Central memory CD8-positive, alpha-beta T cell (primary cell): ENCODE measurements at regions not wholly inside any gene's neighbourhood (a gene's known extent, or its start where the extent isn't known, plus 50 kb on each side); places are given as distances from the start of the nearest gene placed in this dataset.
"Not testable (repeated sequence)": the region's sequence is repeated elsewhere in the genome, so short reads cannot be mapped to it uniquely, and the experiment has no call there.

Experiments
- ATAC-seq: fragments of 150-1000 bp; cut with Tn5 transposase; replicated peaks from 2 replicates; pipeline ENCODE4 v1.10.0; 2022; ENCODE audit warnings: mild to moderate bottlenecking, moderate FRiP score, moderate number of reproducible peaks; ENCODE audit not compliant: poor library complexity, severe bottlenecking; ENCODE audit errors: extremely low read depth
- DNase-seq, 2 donors: peaks; one replicate each; pipeline ENCODE4 v3.0.0; 2021; ENCODE audit warnings: low spot score in 2 of 2
- H3K27ac Mint-ChIP-seq: one replicate; pipeline ENCODE4 v1.8.0; 2022; ENCODE audit warnings: low read depth, mild to moderate bottlenecking, moderate library complexity, mixed read lengths
- H3K27me3 Mint-ChIP-seq: one replicate; pipeline ENCODE4 v1.8.0; 2022; ENCODE audit warnings: mixed read lengths
- H3K36me3 Mint-ChIP-seq: one replicate; pipeline ENCODE4 v1.8.0; 2022; ENCODE audit warnings: mild to moderate bottlenecking, moderate library complexity, mixed read lengths; ENCODE audit not compliant: insufficient read depth
- H3K4me1 Mint-ChIP-seq: one replicate; pipeline ENCODE4 v1.8.0; 2022; ENCODE audit warnings: mixed read lengths
- H3K4me3 Mint-ChIP-seq: one replicate; pipeline ENCODE4 v1.8.0; 2022; ENCODE audit warnings: mild to moderate bottlenecking, moderate library complexity, mixed read lengths
- H3K9me3 Mint-ChIP-seq: one replicate; pipeline ENCODE4 v1.8.0; 2022; ENCODE audit warnings: mixed read lengths

DNA sequence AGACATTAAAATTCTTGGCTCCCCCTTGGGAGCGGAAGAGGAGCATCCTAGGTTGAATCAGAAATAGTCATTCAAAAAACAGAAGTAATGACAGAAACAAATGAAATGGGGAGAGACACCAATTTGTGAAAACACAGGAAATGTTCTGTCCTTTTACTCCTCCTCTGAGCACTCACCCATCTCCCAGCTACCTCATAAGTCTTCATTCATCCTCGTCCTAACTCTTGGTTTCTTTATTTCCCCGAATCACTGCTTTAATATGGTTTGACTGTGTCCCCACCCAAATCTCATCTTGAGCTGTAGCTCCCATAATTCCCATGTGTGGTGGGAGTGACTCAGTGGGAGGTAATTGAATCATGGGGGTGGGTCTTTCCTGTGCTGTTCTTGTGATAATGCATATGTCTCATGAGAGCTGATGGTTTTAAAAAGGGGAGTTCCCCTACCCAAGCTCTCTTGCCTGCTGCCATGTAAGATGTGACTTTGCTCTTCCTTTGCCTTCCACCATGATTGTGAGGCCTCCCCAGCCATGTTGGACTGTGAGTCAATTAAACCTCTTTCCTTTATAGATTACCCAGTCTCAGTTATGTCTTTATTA lies 579.7 kb upstream of the CBLB start:
- H3K9me3 Mint-ChIP-seq = peaks cover 11% of the 10 kb centered on the region
- H3K27me3 Mint-ChIP-seq, DNase-seq, H3K36me3 Mint-ChIP-seq, H3K4me3 Mint-ChIP-seq, ATAC-seq, H3K27ac Mint-ChIP-seq, H3K4me1 Mint-ChIP-seq: not testable (repeated sequence)

DNA sequence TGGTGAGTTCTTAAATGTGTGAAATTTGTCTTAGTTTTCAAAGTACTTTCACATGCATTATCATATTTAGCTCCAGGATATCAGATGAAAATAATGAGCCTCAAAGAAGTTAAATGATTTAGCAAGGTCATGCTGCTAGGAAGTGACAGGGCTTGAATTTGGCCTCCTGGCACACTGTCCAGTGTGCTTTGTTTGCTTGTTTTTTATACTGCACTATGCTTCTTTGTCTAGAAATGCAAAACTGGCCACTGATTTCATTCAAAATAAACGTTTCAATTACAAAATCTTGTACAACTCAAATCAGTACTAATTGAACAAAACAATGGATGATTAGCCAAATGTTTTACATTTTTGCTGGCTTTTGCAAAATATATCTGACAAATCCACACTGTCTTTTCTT lies 583.3 kb upstream of the CBLB start:
- Mint-ChIP-seq H3K27ac (no peak overlapping the region), H3K9me3 (peaks cover 11% of the 10 kb centered on the region)

DNA sequence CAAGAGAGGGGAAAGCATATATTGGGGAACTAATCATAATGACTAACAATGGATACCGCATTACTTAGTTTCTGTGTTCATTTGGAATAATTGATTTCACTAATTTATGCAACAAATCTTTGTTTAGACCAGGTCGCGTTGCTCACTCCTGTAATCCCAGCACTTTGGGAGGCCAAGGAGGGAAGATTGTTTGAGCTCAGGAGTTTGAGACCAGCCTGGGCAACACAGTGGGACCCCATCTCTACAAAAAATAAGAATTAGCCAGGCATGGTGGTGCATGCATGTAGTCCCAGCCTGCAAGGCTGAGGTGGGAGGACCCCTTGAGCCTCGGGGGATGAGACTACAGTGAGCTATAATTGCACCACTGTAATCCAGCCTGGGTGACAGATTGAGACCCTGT lies 585.7 kb upstream of the CBLB start:
- Mint-ChIP-seq H3K36me3 (no peaks in the 10 kb centered on the region), H3K4me3 (no peak overlapping the region), H3K27ac (no peak overlapping the region), H3K27me3 (no peaks in the 10 kb centered on the region), H3K4me1 (peaks cover 18% of the 10 kb centered on the region), H3K9me3 (no peaks in the 10 kb centered on the region)
- DNase-seq (no peak), ATAC-seq (no peak)

More for the DNA sequence above, 583.3 kb upstream of the CBLB start:
- Mint-ChIP-seq H3K4me3 (no peak overlapping the region), H3K36me3 (no peaks in the 10 kb centered on the region), H3K27me3 (no peaks in the 10 kb centered on the region), H3K4me1 (peaks cover 5% of the 10 kb centered on the region)
- ATAC-seq = no peak
- DNase-seq = no peak

DNA sequence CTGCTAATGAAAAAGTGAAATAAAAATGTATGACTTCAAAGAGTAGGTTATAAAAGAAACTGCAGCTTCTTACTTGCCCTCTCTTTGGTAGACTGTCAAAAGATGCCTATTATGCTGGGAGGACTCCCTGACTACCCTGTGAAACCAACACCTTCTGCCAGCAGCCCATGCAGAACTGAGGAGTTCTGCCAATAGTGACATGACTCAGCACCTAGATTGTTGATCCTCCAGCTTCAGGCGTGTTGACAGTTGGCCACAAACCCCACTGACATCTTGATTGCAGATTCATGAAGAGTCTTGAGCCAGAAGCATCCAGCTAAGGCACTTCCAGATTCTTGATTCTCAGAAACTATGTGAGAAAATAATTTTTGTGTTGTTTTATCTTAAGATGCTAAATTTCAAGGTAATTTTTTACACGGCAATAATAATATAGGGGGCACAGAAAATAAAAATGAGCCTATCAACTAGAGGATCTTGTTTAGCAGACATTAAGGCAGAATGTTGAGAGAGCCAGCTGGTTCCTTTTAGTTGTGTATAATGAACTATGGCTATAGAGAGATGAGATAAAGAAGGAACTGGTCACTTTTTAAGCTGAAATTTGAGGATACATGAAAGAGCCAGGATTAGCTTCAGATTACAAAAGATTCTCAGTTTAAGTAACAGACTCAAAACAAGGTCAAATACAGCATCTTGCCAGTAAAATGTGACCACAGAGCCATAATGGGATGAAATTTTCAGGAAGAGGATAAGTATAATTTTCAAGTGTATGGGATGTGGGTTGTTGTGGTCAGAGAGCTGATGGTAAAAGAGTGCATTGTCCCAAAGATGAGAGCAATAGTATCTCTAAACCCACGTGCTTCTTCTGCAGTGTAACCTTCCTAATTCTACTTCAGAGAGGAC lies 588.7 kb upstream of the CBLB start:
- H3K4me3 Mint-ChIP-seq = no peak overlapping the region
- peaks cover 18% of the 10 kb centered on the region for H3K4me1 Mint-ChIP-seq
- H3K27me3 Mint-ChIP-seq = no peaks in the 10 kb centered on the region
- no peak overlapping the region for H3K27ac Mint-ChIP-seq
- DNase-seq = no peak
- ATAC-seq = no peak
- no peaks in the 10 kb centered on the region for H3K9me3 Mint-ChIP-seq
- H3K36me3 Mint-ChIP-seq = no peaks in the 10 kb centered on the region

DNA sequence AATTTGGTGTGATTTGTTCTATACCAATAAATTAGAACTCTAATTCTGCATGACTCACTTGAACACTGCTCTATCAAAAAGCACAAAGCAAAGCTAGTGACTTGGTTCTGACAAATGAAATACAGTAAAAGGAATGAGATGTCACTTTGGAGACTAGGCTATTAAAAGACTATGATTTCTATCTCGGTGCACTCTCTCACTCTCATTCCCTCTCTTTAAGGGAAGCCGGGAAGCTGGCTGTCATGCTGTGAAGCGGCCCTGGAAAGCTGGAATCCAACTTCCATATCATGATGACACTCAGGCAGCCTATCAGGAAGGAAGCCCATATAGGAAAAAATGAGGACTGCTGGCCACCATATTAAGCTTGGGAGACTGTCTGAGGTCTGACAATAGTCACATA lies 590.1 kb upstream of the CBLB start:
- ATAC-seq (no peak), DNase-seq (no peak)
- Mint-ChIP-seq H3K27me3 (no peaks in the 10 kb centered on the region), H3K36me3 (no peaks in the 10 kb centered on the region), H3K4me1 (peaks cover 18% of the 10 kb centered on the region), H3K9me3 (no peaks in the 10 kb centered on the region), H3K4me3 (no peak overlapping the region), H3K27ac (no peak overlapping the region)

DNA sequence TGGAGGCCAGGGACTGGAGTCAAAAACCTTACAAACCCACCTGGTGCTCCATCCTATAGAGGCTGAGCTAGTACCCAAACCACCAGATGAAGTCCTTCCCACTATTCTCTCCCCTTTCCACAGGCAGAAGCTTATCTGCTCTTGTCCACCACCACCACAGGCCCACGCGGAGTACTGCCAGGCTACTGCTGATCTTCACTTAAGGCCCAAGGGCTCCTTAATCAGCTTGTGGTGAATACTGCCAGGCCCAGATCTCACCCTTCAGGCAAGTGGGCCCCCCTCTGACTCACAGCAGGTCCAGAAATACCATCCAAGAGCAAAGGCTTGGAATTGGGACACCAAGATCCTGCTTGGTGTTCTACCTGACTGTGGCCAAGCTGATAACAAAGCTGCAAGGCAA lies 598.1 kb upstream of the CBLB start:
- Mint-ChIP-seq H3K4me1 (no peaks in the 10 kb centered on the region), H3K4me3 (no peak overlapping the region), H3K9me3 (no peaks in the 10 kb centered on the region), H3K27me3 (no peaks in the 10 kb centered on the region), H3K27ac (no peak overlapping the region), H3K36me3 (no peaks in the 10 kb centered on the region)
- DNase-seq (no peak), ATAC-seq (no peak)

DNA sequence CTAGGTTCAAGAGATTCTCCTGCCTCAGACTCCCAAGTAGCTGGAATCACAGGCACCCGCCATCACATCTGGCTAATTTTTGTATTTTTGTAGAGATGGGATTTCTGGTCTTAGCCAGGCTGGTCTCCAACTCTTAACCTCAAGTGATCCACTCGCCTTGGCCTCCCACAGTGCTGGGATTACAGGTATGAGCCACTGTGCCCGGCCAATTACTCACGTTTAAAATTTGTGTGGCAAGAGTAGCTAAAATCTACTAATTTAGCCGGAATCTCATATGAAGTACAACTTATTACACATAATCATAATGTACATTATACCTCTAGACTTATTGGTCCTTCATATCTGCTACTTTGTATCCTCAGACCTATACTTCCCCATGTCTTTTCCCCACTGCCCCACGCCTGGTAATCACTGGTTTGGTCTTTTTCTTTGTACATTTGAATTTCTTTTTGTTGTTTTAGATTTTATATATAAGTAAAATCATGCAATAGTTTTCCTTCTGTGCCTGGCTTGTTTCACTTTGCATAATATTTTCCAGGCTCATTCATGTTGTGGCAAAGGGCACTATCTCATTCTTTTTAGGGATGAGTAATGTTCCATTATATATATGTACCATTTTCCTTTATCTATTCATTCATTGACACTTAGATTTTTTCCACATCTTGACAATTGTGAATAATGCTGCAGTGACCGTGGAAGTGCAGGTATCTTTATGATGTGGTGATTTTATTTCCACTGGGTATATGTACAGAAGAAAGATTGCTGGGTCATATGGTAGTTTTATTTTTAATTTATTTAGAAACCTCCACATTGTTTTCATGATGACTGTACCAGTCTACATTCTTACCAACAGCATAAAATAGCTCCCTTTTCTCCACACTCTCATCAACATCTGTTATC lies 605.0 kb upstream of the CBLB start:
- Mint-ChIP-seq H3K27ac (no peak overlapping the region), H3K4me1 (no peaks in the 10 kb centered on the region), H3K4me3 (no peak overlapping the region), H3K36me3 (no peaks in the 10 kb centered on the region), H3K9me3 (no peaks in the 10 kb centered on the region), H3K27me3 (no peaks in the 10 kb centered on the region)
- DNase-seq (no peak), ATAC-seq (no peak)

DNA sequence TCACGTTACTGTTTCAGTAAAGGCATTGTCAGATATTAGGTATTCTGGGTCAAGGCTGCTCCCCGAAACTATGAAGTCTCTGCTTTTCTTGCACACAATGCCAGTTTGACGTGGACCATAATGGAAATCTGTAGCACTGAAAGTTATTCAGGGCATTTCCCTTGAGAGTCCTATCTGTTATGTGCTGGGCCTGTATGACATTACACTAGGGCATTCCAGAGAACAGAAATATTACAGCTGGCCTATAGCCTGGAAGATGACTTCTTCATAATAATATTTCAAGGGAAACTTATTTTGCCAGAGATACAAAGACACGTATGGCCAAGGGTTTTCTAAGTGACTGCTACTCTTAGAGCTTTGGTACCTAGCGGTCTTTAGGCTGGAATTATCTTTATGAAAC lies 613.6 kb upstream of the CBLB start:
- Mint-ChIP-seq H3K27me3 (no peaks in the 10 kb centered on the region), H3K36me3 (no peaks in the 10 kb centered on the region), H3K27ac (no peak overlapping the region), H3K9me3 (peaks cover 10% of the 10 kb centered on the region), H3K4me1 (no peaks in the 10 kb centered on the region), H3K4me3 (no peak overlapping the region)
- no peak for DNase-seq
- ATAC-seq = no peak

DNA sequence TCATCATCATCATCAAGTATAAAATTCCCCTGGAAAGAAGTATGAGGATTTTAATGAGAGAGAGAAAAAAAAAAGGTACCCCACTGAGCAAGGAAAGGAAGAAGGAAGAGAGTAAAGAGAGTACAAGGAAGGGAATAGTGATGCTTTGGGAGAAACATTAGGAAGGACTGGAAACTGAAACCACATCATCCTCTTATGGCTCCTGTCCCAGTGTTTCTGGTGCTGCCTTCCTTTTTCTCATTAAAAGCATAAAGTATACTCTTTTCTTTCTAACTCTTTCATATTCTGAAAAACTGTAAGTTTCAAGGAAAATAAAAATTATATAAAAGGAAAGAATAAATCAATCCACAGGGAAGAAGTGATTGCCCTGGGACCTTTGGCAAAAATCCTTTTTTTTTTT lies 616.4 kb upstream of the CBLB start:
- H3K27me3 Mint-ChIP-seq = no peaks in the 10 kb centered on the region

DNA sequence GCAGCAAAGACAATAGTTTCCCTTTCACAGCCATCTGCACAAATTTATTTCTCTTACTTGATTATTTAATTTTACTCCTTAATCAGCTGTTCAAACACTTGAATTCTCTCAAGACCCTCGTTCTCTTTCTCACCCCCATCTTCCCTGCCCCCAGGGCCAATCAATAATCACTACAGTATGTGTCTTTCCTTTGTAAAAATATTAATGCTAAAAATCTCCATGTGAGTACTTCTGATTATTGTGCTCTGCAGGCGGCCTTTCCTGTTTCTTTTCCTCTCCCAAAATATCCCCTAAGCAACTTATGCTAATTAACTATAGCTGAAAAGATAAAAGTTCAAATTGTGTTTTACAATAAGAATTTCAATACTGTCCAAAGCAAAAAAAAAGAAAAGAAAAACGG lies 617.0 kb upstream of the CBLB start:
- Mint-ChIP-seq H3K4me1 (no peaks in the 10 kb centered on the region), H3K27ac (no peak overlapping the region), H3K27me3 (no peaks in the 10 kb centered on the region), H3K4me3 (no peak overlapping the region), H3K36me3 (no peaks in the 10 kb centered on the region), H3K9me3 (no peaks in the 10 kb centered on the region)
- no peak for ATAC-seq
- DNase-seq = no peak

More for the DNA sequence above, 616.4 kb upstream of the CBLB start:
- H3K27ac Mint-ChIP-seq = no peak overlapping the region
- H3K4me1 Mint-ChIP-seq = no peaks in the 10 kb centered on the region
- no peaks in the 10 kb centered on the region for H3K9me3 Mint-ChIP-seq
- no peak overlapping the region for H3K4me3 Mint-ChIP-seq
- no peak for ATAC-seq
- DNase-seq = no peak
- H3K36me3 Mint-ChIP-seq = no peaks in the 10 kb centered on the region

DNA sequence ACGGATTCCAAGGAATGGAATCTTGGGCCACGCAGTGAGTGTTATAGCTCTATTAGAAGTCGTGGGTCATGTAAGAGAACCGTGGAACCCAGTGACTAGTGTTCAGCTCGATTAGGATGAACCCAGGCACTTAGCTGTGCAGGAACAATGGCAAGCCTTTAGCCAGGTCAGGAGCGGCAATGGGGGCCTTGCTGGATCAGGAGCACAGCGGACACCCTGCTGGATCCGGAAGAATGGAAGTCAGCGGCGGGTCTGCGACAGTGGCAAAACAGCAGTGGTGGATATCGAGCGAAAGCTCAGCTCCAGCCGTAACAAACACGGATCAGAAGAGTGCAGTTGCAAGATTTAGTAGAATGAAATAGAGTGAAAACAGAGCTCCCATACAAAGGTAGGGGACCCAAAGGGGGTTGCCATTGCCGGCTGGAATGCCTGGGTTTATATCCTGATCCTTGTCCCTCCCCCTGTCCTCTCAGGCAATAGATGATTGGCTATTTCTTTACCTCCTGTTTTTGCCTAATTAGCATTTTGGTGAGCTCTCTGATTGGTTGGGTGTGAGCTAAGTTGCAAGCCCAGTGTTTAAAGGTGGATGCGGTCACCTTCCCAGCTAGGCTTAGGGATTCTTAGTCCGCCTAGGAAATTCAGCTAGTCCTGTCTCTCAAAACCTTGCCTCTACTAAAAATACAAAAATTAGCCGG lies 618.3 kb upstream of the CBLB start:
- H3K4me3 Mint-ChIP-seq, H3K4me1 Mint-ChIP-seq, H3K9me3 Mint-ChIP-seq, DNase-seq, H3K36me3 Mint-ChIP-seq, ATAC-seq, H3K27ac Mint-ChIP-seq, H3K27me3 Mint-ChIP-seq: not testable (repeated sequence)

DNA sequence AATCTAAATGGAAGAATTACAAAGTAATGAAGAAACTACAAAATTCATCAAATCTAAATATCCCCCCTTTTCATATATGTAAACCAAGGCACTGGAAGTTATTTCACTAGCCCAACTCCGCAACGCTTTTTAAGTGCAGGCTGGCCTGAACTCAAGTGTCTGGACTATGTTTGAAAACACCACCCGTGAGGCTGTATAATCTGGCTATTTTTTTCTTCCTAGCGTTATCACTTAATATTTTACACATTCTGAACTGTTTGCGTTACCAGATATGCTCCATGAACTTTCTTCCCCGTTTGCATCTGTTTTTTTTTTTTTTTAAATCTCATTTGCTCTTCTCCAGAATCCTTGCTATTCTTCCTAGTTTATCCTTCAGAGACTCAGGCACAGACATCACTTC lies 619.5 kb upstream of the CBLB start:
- DNase-seq (no peak), ATAC-seq (no peak)
- Mint-ChIP-seq H3K4me3 (no peak overlapping the region), H3K27ac (no peak overlapping the region), H3K9me3 (no peaks in the 10 kb centered on the region), H3K27me3 (no peaks in the 10 kb centered on the region), H3K36me3 (no peaks in the 10 kb centered on the region), H3K4me1 (no peaks in the 10 kb centered on the region)
